Heart right ventricle (tissue), 16 donors: ENCODE measurements at regions not wholly inside any gene's neighbourhood (a gene's known extent, or its start where the extent isn't known, plus 50 kb on each side); places are given as distances from the start of the nearest gene placed in this dataset.
"Not testable (repeated sequence)": the region's sequence is repeated elsewhere in the genome, so short reads cannot be mapped to it uniquely, and the experiment has no call there.

Experiments
- ATAC-seq, 8 donors: fragments of 200-7000 bp; cut with Tn5 transposase; one replicate each; pipeline ENCODE4 v1.9.1; 2020; ENCODE audit warnings: mild to moderate bottlenecking in 8 of 8, moderate library complexity in 8 of 8, moderate number of reproducible peaks in 1 of 8
- DNase-seq, 2 donors: peaks; one replicate each; pipeline ENCODE4 v3.0.0-alpha.2; 2020
- H3K27ac ChIP-seq, 10 donors: fragments of 200-600 bp; sonication (generic) in 2 of 10; one replicate each; pipeline versions ENCODE4 v1.5.0 to v1.8.0; 2020 to 2022; ENCODE audit warnings: mild to moderate bottlenecking in 3 of 10
- H3K27me3 ChIP-seq, 7 donors: fragments of 200-600 bp; one replicate each; pipeline ENCODE4 v1.8.0; 2021 to 2022; ENCODE audit warnings: mild to moderate bottlenecking in 2 of 7
- H3K36me3 ChIP-seq, 9 donors: fragments of 200-600 bp; sonication (generic) in 1 of 9; one replicate each; pipeline versions ENCODE4 v1.5.0 to v1.8.0; 2020 to 2022; ENCODE audit warnings: mild to moderate bottlenecking in 2 of 9
- H3K4me1 ChIP-seq, 9 donors: fragments of 200-600 bp; sonication (generic) in 1 of 9; one replicate each; pipeline versions ENCODE4 v1.5.0 to v1.8.0; 2020 to 2022; ENCODE audit warnings: mild to moderate bottlenecking in 4 of 9
- H3K4me3 ChIP-seq, 10 donors: fragments of 200-600 bp; sonication (generic) in 2 of 10; one replicate each; pipeline versions ENCODE4 v1.5.0 to v1.8.0; 2020 to 2022; ENCODE audit warnings: mild to moderate bottlenecking in 7 of 10, moderate library complexity in 2 of 10
- H3K9me3 ChIP-seq, 11 donors: fragments of 200-600 bp in 10 of 11; sonication (generic) in 2 of 11; one replicate each; pipeline versions ENCODE4 v1.5.0 to v1.8.0; 2013 to 2022; ENCODE audit warnings: mild to moderate bottlenecking in 2 of 11, control low read depth in 1 of 11, moderate library complexity in 1 of 11
- WGBS, 2 donors: extraction: QIAGEN DNeasy Blood & Tissue Kit; methylation state at CpG; one replicate each; pipeline ENCODE4 v1.1.7; 2013; ENCODE audit warnings: inconsistent platforms in 1 of 2; 5-methylcytosine and 5-hydroxymethylcytosine counted together
- intact Hi-C, 10 donors: fragments of 100-400 bp; cut with DNase I; formaldehyde crosslinking; loops; one replicate each; pipeline versions ENCODE4 v1.11.1 to v1.14.2; 2022
- TF ChIP-seq, protein P1 (sequence below), 9 donors: fragments of 200-600 bp; sonication (generic) in 2 of 9; IDR thresholded peaks; one replicate each; pipeline versions ENCODE4 v1.5.0 to v1.8.0; 2021 to 2022; ENCODE audit warnings: antibody characterized with exemption in 9 of 9, mild to moderate bottlenecking in 5 of 9, moderate library complexity in 1 of 9
- donor health status: Arrhythmogenic right ventricular cardiomyopathy.
- donor health status: ischemic (EF 13 %, LVEDD 7.1; RV severe dilation, severe dysfunction).
- donor health status: healthy with polysubstance abuse.
- donor health status: DM: no; HTN: yes; CAD: no.
- donor health status: DM: no; HTN: no; CAD: no.
- donor health status: ischemic (EF 25% LVEDD 6.9; RV normal size, moderate dysfunction).
- donor health status: ischemic (EF 25% LVEDD 5.7; RV mildly dilated, moderate dysfunction).
- donor health status: healthy.
- donor health status: DM: yes; HTN: yes; CAD: no.
- donor health status: Ischemic cardiomyopathy.
- donor health status: ischemic (EF 35%, LVEDD 5.7; RV mildly dilated, moderate dysfunction).
- donor health status: nonischemic (EF 11% LVEDD 7.7; RV severe dilation, severe dysfunction).
- donor health status: DM: yes; HTN: yes; CAD: no.
- donor health status: PGD.
- donor health status: ischemic (EF 29% LVEDD 5.4; RV normal size, mild dysfunction).
- donor health status: nonischemic (EF 23%, LVEDD 6.1; RV moderate dilation, normal function).

DNA sequence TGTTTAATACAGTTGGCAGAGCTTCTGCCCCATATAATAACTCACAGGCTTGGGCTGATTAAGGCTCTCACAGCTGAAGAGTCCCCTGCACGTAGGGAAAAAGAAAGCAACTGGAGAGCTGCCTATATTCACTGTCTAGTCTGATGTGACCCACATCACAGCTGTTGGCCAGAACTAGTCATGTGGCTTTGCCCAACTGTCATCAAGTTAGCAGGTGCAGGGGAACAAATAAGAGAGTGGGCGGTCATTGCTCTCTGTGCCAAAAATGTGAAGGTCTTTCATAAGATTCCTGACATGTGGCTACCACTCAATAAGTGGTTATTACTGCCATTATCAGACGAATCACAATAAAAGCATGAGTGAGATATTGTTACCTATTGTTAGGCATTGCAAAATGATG is 665.2 kb downstream of the DOK5 start:
- ATAC-seq (no peak), DNase-seq (no peak)
- no peak overlapping the region for H3K27ac ChIP-seq
- no peaks in the 10 kb centered on the region for H3K27me3 ChIP-seq
- intact Hi-C loops: no loop called here
- H3K4me1 ChIP-seq: no peaks in the 10 kb centered on the region
- no peak overlapping the region for H3K4me3 ChIP-seq
- H3K9me3 ChIP-seq: no peaks in the 10 kb centered on the region
- no peaks in the 10 kb centered on the region for H3K36me3 ChIP-seq
- TF ChIP-seq, protein P1, sequence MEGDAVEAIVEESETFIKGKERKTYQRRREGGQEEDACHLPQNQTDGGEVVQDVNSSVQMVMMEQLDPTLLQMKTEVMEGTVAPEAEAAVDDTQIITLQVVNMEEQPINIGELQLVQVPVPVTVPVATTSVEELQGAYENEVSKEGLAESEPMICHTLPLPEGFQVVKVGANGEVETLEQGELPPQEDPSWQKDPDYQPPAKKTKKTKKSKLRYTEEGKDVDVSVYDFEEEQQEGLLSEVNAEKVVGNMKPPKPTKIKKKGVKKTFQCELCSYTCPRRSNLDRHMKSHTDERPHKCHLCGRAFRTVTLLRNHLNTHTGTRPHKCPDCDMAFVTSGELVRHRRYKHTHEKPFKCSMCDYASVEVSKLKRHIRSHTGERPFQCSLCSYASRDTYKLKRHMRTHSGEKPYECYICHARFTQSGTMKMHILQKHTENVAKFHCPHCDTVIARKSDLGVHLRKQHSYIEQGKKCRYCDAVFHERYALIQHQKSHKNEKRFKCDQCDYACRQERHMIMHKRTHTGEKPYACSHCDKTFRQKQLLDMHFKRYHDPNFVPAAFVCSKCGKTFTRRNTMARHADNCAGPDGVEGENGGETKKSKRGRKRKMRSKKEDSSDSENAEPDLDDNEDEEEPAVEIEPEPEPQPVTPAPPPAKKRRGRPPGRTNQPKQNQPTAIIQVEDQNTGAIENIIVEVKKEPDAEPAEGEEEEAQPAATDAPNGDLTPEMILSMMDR (IDR thresholded peaks at IDR 0.05): no peak
- 31 to 32% methylated on average over 3 of the region's 3 CpGs for WGBS, 2 donors

DNA sequence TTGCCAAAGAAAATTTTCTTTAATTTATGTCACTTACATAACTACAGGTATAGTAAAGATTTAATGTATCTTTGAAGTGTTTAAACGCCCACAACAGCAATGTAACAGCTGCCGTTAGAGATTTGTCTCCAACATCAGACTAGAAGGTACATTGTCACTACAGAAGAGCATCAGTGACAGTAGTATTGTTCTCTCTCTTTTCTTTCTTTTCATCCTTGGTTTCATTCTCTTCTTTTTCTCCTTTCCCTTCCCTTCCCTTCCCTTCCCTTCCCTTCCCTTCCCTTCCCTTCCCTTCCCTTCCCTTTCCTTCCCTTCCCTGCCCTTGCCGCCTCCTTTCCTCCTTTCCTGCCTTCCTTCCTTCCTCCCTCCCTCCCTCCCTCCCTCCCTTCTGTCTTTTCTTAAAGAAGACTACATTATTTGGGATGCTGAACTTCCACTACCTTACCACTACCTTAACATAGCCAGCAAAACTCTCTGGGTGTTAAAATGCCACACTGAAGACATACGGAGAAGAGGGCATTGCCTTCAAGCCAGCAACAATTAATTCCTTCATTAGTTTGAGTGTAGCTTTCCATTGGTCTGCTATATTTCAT is 663.9 kb downstream of the DOK5 start:
- H3K27me3 ChIP-seq: no peaks in the 10 kb centered on the region
- H3K27ac ChIP-seq: no peak overlapping the region
- intact Hi-C loops: no loop called here
- ATAC-seq (no peak), DNase-seq (no peak)
- H3K36me3 ChIP-seq: no peaks in the 10 kb centered on the region
- no peaks in the 10 kb centered on the region for H3K4me1 ChIP-seq
- 84 to 89% methylated on average over 3 of the region's 4 CpGs for WGBS, 2 donors
- TF ChIP-seq, protein P1 (IDR thresholded peaks at IDR 0.05): no peak
- no peak overlapping the region for H3K4me3 ChIP-seq
- no peaks in the 10 kb centered on the region for H3K9me3 ChIP-seq

DNA sequence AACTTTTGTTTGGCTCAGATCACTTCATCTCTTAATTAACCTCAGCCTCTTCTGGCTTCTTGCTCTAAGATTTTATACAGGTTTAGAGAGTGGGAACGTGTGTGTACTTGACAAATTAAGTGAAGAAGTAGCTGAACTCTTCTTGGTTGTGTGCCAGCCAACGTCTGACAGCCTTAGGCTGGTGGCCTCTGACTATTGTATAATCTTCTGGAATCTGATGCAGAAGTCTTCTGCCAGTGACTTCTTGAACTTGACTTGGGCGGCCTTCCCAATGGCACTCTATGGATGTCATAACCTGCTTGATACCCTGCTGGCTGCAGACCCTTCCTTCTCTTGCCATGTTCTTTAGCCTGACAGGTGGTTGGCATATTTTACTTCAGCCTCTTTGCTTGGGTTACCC is 660.5 kb downstream of the DOK5 start:
- intact Hi-C loops: no loop called here
- TF ChIP-seq, protein P1 (IDR thresholded peaks at IDR 0.05): no peak
- ATAC-seq (no peak), DNase-seq (no peak)
- no peaks in the 10 kb centered on the region for H3K36me3 ChIP-seq
- H3K27me3 ChIP-seq: no peaks in the 10 kb centered on the region
- H3K9me3 ChIP-seq: no peaks in the 10 kb centered on the region
- no peaks in the 10 kb centered on the region for H3K4me1 ChIP-seq
- WGBS, 2 donors: 53 to 57% methylated on average over 3 of the region's 3 CpGs
- H3K27ac ChIP-seq: no peak overlapping the region
- H3K4me3 ChIP-seq: no peak overlapping the region

DNA sequence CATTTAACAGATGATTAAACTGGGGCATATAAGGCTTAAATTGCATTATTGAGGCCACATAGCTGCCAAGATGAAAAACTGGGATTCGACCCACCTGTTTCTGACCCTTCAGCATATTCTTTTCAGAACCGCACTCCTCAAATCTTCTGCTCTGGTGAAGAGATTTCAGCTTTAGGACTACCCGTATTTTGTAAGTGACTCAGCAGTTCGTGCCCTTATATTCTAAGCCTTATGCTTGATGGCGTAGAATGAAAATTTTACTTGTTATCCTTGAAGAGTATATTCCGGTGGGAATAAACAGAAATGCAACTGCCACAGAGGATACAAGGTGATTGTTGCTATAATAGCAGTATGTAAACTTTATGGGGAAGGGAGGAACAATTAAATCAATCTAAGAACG is 657.1 kb downstream of the DOK5 start:
- intact Hi-C loops: no loop called here
- H3K27me3 ChIP-seq: no peaks in the 10 kb centered on the region
- 80 to 86% methylated on average over 7 of the region's 7 CpGs for WGBS, 2 donors

DNA sequence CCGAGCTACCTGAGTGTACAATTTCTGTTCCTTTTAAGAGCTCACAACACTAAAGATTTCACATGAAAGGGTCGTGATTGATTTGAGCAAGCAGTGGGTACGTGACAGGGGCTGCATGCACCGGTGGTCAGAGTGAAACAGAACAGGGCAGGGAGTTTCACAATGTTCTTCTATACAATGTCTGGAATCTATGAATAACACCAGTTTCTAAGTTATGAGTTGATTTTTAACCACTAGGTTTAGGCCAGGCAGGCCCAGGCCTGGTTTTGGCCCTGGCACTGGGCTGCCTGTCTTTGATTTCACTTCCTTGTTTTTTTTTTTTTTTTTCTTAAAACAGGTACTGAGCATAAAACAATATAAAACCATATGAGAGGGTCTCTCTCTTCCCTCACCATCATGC is 642.2 kb downstream of the DOK5 start:
- H3K36me3 ChIP-seq, H3K4me3 ChIP-seq, H3K4me1 ChIP-seq, ATAC-seq, H3K9me3 ChIP-seq, H3K27me3 ChIP-seq, intact Hi-C loops, DNase-seq, H3K27ac ChIP-seq: not testable (repeated sequence)
- WGBS, 2 donors: 77 to 83% methylated on average over 4 of the region's 4 CpGs

More for the DNA sequence above, 657.1 kb downstream of the DOK5 start:
- no peaks in the 10 kb centered on the region for H3K9me3 ChIP-seq
- H3K36me3 ChIP-seq: no peaks in the 10 kb centered on the region
- no peak overlapping the region for H3K4me3 ChIP-seq
- ATAC-seq (no peak), DNase-seq (no peak)
- TF ChIP-seq, protein P1 (IDR thresholded peaks at IDR 0.05): no peak
- peaks cover 0 to 5% (median 0%) of the 10 kb centered on the region in 9 donors for H3K4me1 ChIP-seq
- H3K27ac ChIP-seq: no peak overlapping the region
